Large intestine (tissue), 3 donors: ENCODE measurements at regions not wholly inside any gene's neighbourhood (a gene's known extent, or its start where the extent isn't known, plus 50 kb on each side); places are given as distances from the start of the nearest gene placed in this dataset.

Experiments
- DNase-seq, 2 donors: peaks; one replicate each; pipeline versions ENCODE4 v3.0.0 to v3.0.0-alpha.2; 2013
- H3K27ac ChIP-seq: one replicate; pipeline ENCODE4 v1.5.1; 2013; ENCODE audit warnings: low read length
- H3K27me3 ChIP-seq: 2 replicates; pipeline ENCODE4 v1.6.1; 2013; ENCODE audit warnings: low read length; ENCODE audit not compliant: control insufficient read depth, insufficient read depth
- H3K36me3 ChIP-seq: 2 replicates; pipeline ENCODE4 v1.6.1; 2013; ENCODE audit warnings: low read length; ENCODE audit not compliant: control insufficient read depth, insufficient read depth
- H3K4me1 ChIP-seq: one replicate; pipeline ENCODE4 v1.6.1; 2013; ENCODE audit warnings: low read length; ENCODE audit not compliant: control insufficient read depth, insufficient read depth
- H3K4me3 ChIP-seq: one replicate; pipeline ENCODE4 v1.5.1; 2013; ENCODE audit warnings: low read length
- H3K9me3 ChIP-seq: one replicate; pipeline ENCODE4 v1.6.1; 2013; ENCODE audit warnings: mild to moderate bottlenecking, low read depth, low read length, moderate library complexity; ENCODE audit not compliant: control insufficient read depth
- WGBS: methylation state at CpG from one replicate; pipeline ENCODE4 v1.1.5; 2013; ENCODE audit warnings: low lambda C conversion rate; ENCODE audit not compliant: insufficient coverage; 5-methylcytosine and 5-hydroxymethylcytosine counted together

GRCh38 chr10:83195021-83195420 is 944.3 kb upstream of the GHITM start:
- 92% methylated on average over 2 of the region's 3 CpGs for WGBS
- no peak overlapping the region for H3K27ac ChIP-seq
- H3K4me3 ChIP-seq, result no peak overlapping the region
- DNase-seq, result no peak
- no peaks in the 10 kb centered on the region for H3K9me3 ChIP-seq
- H3K27me3 ChIP-seq, result no peaks in the 10 kb centered on the region
- H3K36me3 ChIP-seq, result no peaks in the 10 kb centered on the region
- H3K4me1 ChIP-seq, result no peaks in the 10 kb centered on the region

GRCh38 chr10:83199374-83199773 is 939.9 kb upstream of the GHITM start:
- 80% methylated on average over 1 of the region's 1 CpG for WGBS
- no peak for DNase-seq
- Histone ChIP-seq H3K36me3 (no peaks in the 10 kb centered on the region), H3K9me3 (no peaks in the 10 kb centered on the region), H3K4me1 (no peaks in the 10 kb centered on the region), H3K27me3 (no peaks in the 10 kb centered on the region), H3K27ac (no peak overlapping the region), H3K4me3 (no peak overlapping the region)

GRCh38 chr10:83205861-83206260 is 933.4 kb upstream of the GHITM start:
- Histone ChIP-seq H3K36me3 (no peaks in the 10 kb centered on the region), H3K4me3 (no peak overlapping the region), H3K27ac (no peak overlapping the region), H3K9me3 (no peaks in the 10 kb centered on the region), H3K4me1 (no peaks in the 10 kb centered on the region), H3K27me3 (no peaks in the 10 kb centered on the region)
- WGBS, result no CpG with 5 or more reads among the region's 2 CpGs
- DNase-seq, result no peak

DNA sequence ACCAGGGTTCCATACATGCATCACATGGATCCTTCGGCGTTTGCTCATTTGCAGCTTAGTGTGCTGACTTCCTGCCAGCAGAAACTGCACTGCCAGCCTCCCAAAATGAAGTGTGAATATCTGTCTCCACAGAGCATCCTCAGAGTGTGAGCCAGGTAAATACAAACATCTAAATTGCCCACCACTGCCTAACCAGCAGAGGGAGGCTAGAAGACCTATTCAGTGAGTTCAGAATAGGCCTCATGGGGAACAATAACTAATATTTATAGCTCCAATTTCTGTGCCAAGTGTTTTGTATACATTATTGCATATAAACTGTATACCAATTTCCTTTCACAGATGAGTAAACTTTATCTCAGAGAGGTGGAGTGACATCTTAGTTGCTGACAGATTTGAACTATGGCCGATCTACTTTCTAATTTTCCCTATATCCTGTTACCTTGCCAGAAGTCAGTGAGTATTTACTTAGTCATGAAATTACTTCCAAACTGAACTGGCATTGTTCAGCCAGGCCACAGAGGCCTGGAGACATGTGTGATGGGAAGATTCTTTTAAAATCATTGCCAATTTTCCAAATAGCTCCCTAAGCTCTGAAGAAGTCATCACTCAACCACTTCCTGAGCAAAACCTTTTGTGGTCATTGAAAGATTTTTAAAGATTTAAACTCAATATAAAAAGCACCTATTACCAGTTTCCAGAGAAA is 926.5 kb upstream of the GHITM start:
- H3K9me3 ChIP-seq, result no peaks in the 10 kb centered on the region
- H3K27ac ChIP-seq, result no peak overlapping the region
- no peak for DNase-seq
- no peaks in the 10 kb centered on the region for H3K36me3 ChIP-seq
- H3K27me3 ChIP-seq, result no peaks in the 10 kb centered on the region
- H3K4me3 ChIP-seq, result no peak overlapping the region
- no peaks in the 10 kb centered on the region for H3K4me1 ChIP-seq
- WGBS, result no CpG with 5 or more reads among the region's 3 CpGs

DNA sequence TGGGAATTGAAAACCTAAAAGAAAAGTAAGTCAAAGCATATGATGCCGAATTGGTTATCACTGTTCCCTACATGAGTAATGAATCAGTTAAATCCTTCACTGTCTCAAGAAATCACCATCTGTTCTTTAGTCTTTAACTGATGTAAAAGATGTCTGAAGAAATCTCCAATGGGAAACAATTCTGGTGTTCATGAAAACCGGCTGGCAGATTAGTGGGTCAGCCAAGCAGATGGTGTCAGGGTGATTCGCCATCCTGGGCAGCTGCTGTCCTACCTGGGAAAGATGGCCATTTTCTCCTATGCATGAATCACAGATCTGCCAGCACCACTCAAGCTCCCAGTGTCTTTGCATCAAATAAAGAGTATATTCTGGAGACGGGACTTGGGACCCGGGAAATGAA is 925.2 kb upstream of the GHITM start:
- H3K9me3 ChIP-seq, result no peaks in the 10 kb centered on the region
- DNase-seq, result no peak
- WGBS, result 100% methylated on average over 2 of the region's 5 CpGs
- H3K4me3 ChIP-seq, result no peak overlapping the region
- H3K27me3 ChIP-seq, result no peaks in the 10 kb centered on the region
- no peaks in the 10 kb centered on the region for H3K4me1 ChIP-seq
- no peak overlapping the region for H3K27ac ChIP-seq
- no peaks in the 10 kb centered on the region for H3K36me3 ChIP-seq

- H3K9me3 ChIP-seq, result no peaks in the 10 kb centered on the region
- H3K4me3 ChIP-seq, result no peak overlapping the region
- no peak for DNase-seq
- no peak overlapping the region for H3K27ac ChIP-seq
- H3K27me3 ChIP-seq, result no peaks in the 10 kb centered on the region
- H3K36me3 ChIP-seq, result no peaks in the 10 kb centered on the region
- H3K4me1 ChIP-seq, result no peaks in the 10 kb centered on the region
- 33% methylated on average over 1 of the region's 5 CpGs for WGBS
Measured at GRCh38 chr10:83218205-83218604, 921.1 kb upstream of the GHITM start.

GRCh38 chr10:83222300-83222699 is 917.0 kb upstream of the GHITM start:
- Histone ChIP-seq H3K27ac (no peak overlapping the region), H3K4me3 (no peak overlapping the region), H3K27me3 (no peaks in the 10 kb centered on the region), H3K9me3 (no peaks in the 10 kb centered on the region), H3K36me3 (no peaks in the 10 kb centered on the region), H3K4me1 (no peaks in the 10 kb centered on the region)
- DNase-seq, result no peak
- WGBS, result no CpG with 5 or more reads among the region's 6 CpGs

GRCh38 chr10:83222832-83223742 is 916.2 kb upstream of the GHITM start:
- 87% methylated on average over 3 of the region's 25 CpGs for WGBS
- no peak for DNase-seq
- Histone ChIP-seq H3K27ac (no peak overlapping the region), H3K27me3 (no peaks in the 10 kb centered on the region), H3K4me3 (no peak overlapping the region), H3K9me3 (no peaks in the 10 kb centered on the region), H3K4me1 (no peaks in the 10 kb centered on the region), H3K36me3 (no peaks in the 10 kb centered on the region)

- Histone ChIP-seq H3K36me3 (no peaks in the 10 kb centered on the region), H3K4me1 (no peaks in the 10 kb centered on the region), H3K4me3 (no peak overlapping the region), H3K9me3 (no peaks in the 10 kb centered on the region), H3K27me3 (no peaks in the 10 kb centered on the region), H3K27ac (no peak overlapping the region)
- 100% methylated on average over 1 of the region's 4 CpGs for WGBS
- no peak for DNase-seq
Measured at GRCh38 chr10:83225781-83226180, 913.5 kb upstream of the GHITM start.

DNA sequence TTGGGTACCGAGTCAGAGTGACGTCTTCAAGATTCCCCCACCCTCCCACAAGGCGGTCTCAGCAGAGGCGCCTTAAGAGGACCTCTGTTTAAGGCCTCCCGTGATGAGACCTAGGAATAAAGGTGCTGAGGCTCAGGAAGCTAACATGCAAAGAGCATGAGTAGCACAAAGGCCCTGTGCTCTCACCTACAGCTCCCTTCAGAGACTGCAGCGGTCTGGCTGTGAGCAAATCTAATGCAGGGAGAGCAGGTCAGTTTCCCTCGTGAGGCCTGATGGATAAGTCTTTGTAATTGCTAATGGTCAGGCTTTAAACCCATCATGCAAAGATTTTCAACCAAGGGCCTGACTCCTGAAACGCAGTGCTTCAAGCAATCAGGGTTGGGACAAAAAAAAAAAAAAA is 909.3 kb upstream of the GHITM start:
- no peaks in the 10 kb centered on the region for H3K27me3 ChIP-seq
- no peak for DNase-seq
- H3K9me3 ChIP-seq, result no peaks in the 10 kb centered on the region
- no peaks in the 10 kb centered on the region for H3K4me1 ChIP-seq
- 100% methylated on average over 1 of the region's 8 CpGs for WGBS
- no peak overlapping the region for H3K27ac ChIP-seq
- no peaks in the 10 kb centered on the region for H3K36me3 ChIP-seq
- H3K4me3 ChIP-seq, result no peak overlapping the region
